Loucy (cell line): ENCODE measurements at regions not wholly inside any gene's neighbourhood (a gene's known extent, or its start where the extent isn't known, plus 50 kb on each side); places are given as distances from the start of the nearest gene placed in this dataset.

ENCODE experiments used
- EZH2phosphoT487 ChIP-seq: fragments of 200-600 bp; IDR thresholded peaks from 2 replicates; pipeline ENCODE4 v1.6.1; 2018; ENCODE audit warnings: antibody characterized with exemption, mild to moderate bottlenecking, moderate library complexity, borderline replicate concordance
- TF ChIP-seq, protein P1 (sequence below): fragments of 200-600 bp; sonication (generic); conservative IDR thresholded peaks from 2 replicates; pipeline ENCODE4 v1.5.1; 2014; ENCODE audit warnings: mild to moderate bottlenecking, antibody characterized with exemption, low read length

GRCh38 chr10:4748491-4749270 is 77.3 kb upstream of the AKR1E2 start:
- TF ChIP-seq, protein P1, sequence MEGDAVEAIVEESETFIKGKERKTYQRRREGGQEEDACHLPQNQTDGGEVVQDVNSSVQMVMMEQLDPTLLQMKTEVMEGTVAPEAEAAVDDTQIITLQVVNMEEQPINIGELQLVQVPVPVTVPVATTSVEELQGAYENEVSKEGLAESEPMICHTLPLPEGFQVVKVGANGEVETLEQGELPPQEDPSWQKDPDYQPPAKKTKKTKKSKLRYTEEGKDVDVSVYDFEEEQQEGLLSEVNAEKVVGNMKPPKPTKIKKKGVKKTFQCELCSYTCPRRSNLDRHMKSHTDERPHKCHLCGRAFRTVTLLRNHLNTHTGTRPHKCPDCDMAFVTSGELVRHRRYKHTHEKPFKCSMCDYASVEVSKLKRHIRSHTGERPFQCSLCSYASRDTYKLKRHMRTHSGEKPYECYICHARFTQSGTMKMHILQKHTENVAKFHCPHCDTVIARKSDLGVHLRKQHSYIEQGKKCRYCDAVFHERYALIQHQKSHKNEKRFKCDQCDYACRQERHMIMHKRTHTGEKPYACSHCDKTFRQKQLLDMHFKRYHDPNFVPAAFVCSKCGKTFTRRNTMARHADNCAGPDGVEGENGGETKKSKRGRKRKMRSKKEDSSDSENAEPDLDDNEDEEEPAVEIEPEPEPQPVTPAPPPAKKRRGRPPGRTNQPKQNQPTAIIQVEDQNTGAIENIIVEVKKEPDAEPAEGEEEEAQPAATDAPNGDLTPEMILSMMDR = no peak
- no peak for TF ChIP-seq EZH2phosphoT487
